Ovary (tissue), 3 donors: ENCODE measurements at regions not wholly inside any gene's neighbourhood (a gene's known extent, or its start where the extent isn't known, plus 50 kb on each side); places are given as distances from the start of the nearest gene placed in this dataset.

Experiments used
- EP300 ChIP-seq: sonication (generic); formaldehyde crosslinking; IDR thresholded peaks from one replicate; pipeline ENCODE4 v1.6.1; 2017; ENCODE audit warnings: antibody characterized with exemption
- POLR2A ChIP-seq: fragments of 450-650 bp; IDR thresholded peaks from one replicate; pipeline ENCODE4 v1.6.1; 2017; ENCODE audit warnings: antibody characterized with exemption, mild to moderate bottlenecking, moderate library complexity
- TF ChIP-seq, protein P1 (sequence below), 3 donors: fragments of 450-650 bp in 2 of 3; fragments of 200-600 bp in 1 of 3; IDR thresholded peaks; one replicate each; pipeline versions ENCODE4 v1.5.1 to v1.8.0; 2016 to 2022; ENCODE audit warnings: antibody characterized with exemption in 3 of 3, mild to moderate bottlenecking in 1 of 3
- donor health status: DM: no; HTN: no; CAD: no.

DNA sequence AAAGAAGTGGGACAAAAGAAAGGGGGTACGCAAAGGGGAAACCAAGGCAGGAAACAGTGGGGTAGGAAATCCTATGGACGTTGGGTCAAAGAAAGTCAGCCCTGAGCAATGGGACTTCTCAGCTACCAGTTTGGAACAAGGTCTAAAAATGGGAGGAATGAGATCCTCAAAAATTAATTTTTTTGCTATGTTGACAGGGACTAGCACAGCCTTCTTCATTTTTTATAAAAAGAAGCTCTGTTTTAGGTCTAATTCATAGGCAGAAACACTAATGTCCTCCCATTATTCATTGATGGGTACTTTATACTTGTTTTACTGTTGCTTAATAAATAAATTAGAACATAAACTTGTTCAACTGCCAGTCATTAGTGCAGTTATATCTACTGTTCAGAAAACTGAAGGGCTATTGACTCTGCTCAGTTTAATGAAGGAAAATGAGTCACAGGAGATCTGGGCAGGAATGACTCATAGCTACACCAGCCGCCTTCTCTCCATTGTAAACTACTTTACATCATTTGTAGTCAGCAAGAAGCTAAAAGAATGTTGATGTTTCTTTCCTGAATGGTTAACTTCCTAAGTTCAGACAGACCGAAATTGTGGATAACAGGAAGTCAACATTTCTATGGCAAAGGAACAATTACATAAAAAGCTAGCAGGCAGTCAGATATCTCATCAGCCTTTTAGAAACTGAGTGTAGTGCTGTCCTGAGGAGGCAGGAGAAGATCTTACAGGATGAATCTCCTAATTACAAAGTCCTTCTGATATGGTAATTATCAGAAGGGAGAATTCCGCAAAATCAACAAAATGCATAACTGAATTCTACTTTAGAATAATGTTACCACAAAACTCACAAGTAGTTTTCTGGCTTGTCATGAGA, 356.4 kb upstream of the PKN2 start:
- TF ChIP-seq, protein P1, sequence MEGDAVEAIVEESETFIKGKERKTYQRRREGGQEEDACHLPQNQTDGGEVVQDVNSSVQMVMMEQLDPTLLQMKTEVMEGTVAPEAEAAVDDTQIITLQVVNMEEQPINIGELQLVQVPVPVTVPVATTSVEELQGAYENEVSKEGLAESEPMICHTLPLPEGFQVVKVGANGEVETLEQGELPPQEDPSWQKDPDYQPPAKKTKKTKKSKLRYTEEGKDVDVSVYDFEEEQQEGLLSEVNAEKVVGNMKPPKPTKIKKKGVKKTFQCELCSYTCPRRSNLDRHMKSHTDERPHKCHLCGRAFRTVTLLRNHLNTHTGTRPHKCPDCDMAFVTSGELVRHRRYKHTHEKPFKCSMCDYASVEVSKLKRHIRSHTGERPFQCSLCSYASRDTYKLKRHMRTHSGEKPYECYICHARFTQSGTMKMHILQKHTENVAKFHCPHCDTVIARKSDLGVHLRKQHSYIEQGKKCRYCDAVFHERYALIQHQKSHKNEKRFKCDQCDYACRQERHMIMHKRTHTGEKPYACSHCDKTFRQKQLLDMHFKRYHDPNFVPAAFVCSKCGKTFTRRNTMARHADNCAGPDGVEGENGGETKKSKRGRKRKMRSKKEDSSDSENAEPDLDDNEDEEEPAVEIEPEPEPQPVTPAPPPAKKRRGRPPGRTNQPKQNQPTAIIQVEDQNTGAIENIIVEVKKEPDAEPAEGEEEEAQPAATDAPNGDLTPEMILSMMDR (IDR thresholded peaks at IDR 0.05): no peak
- TF ChIP-seq POLR2A: no peak
- TF ChIP-seq EP300: no peak
